Astrocyte (in vitro differentiated cells and primary cell): ENCODE measurements at regions not wholly inside any gene's neighbourhood (a gene's known extent, or its start where the extent isn't known, plus 50 kb on each side); places are given as distances from the start of the nearest gene placed in this dataset.
"Not testable (repeated sequence)": the region's sequence is repeated elsewhere in the genome, so short reads cannot be mapped to it uniquely, and the experiment has no call there.

ENCODE experiments used
- DNase-seq: peaks from one replicate; pipeline ENCODE4 v3.0.0-alpha.2; 2010; ENCODE audit warnings: low read depth
- FAIRE-seq: peaks from 2 replicates; lab custom pipeline; 2011; peaks lifted over from hg19 to GRCh38; lab: Jason Lieb, UNC
- H2AFZ ChIP-seq: 2 replicates; pipeline ENCODE4 v1.6.0; 2012; ENCODE audit warnings: low read depth, low read length, inconsistent platforms
- H3K27ac ChIP-seq: 2 replicates; pipeline ENCODE4 v1.5.1; 2011; ENCODE audit warnings: low read depth, low read length, inconsistent platforms
- H3K27me3 ChIP-seq: 2 replicates; pipeline ENCODE4 v1.6.0; 2011; ENCODE audit warnings: low read length, inconsistent platforms; ENCODE audit not compliant: insufficient read depth
- H3K36me3 ChIP-seq: 2 replicates; pipeline ENCODE4 v1.5.1; 2011; ENCODE audit warnings: low read length, inconsistent platforms; ENCODE audit not compliant: insufficient read depth
- H3K4me1 ChIP-seq: 2 replicates; pipeline ENCODE4 v1.5.1; 2011; ENCODE audit warnings: low read length, inconsistent platforms; ENCODE audit not compliant: insufficient read depth
- H3K4me2 ChIP-seq: 2 replicates; pipeline ENCODE4 v1.6.0; 2012; ENCODE audit warnings: low read length, inconsistent platforms
- H3K4me3 ChIP-seq: 2 replicates; pipeline ENCODE4 v1.5.1; 2011; ENCODE audit warnings: low read depth, mild to moderate bottlenecking, low read length, inconsistent platforms; ENCODE audit not compliant: insufficient read depth
- H3K79me2 ChIP-seq: 2 replicates; pipeline ENCODE4 v1.6.0; 2012; ENCODE audit warnings: mild to moderate bottlenecking, low read length, inconsistent platforms; ENCODE audit not compliant: insufficient read depth
- H3K9ac ChIP-seq: 2 replicates; pipeline ENCODE4 v1.6.0; 2012; ENCODE audit warnings: mild to moderate bottlenecking, low read length, inconsistent platforms
- H3K9me3 ChIP-seq: 2 replicates; pipeline ENCODE4 v1.5.1; 2012; ENCODE audit warnings: low read depth, mild to moderate bottlenecking, low read length, inconsistent platforms; ENCODE audit not compliant: insufficient read depth
- H4K20me1 ChIP-seq: 2 replicates; pipeline ENCODE4 v1.6.0; 2012; ENCODE audit warnings: low read length, inconsistent platforms; ENCODE audit not compliant: insufficient read depth
- H3K27ac Mint-ChIP-seq: one replicate; pipeline ENCODE4 v1.8.0; 2021; ENCODE audit warnings: mild to moderate bottlenecking, mixed read lengths; ENCODE audit not compliant: unreplicated experiment
- H3K27me3 Mint-ChIP-seq: one replicate; pipeline ENCODE4 v1.8.0; 2021; ENCODE audit warnings: low read depth, mixed read lengths; ENCODE audit not compliant: unreplicated experiment
- H3K36me3 Mint-ChIP-seq: one replicate; pipeline ENCODE4 v1.8.0; 2021; ENCODE audit warnings: low read depth, mixed read lengths; ENCODE audit not compliant: unreplicated experiment
- H3K4me1 Mint-ChIP-seq: one replicate; pipeline ENCODE4 v1.8.0; 2021; ENCODE audit warnings: low read depth, mixed read lengths; ENCODE audit not compliant: unreplicated experiment
- H3K4me3 Mint-ChIP-seq: one replicate; pipeline ENCODE4 v1.8.0; 2021; ENCODE audit warnings: mild to moderate bottlenecking, moderate library complexity, mixed read lengths; ENCODE audit not compliant: unreplicated experiment
- H3K9me3 Mint-ChIP-seq: one replicate; pipeline ENCODE4 v1.8.0; 2021; ENCODE audit warnings: mild to moderate bottlenecking, mixed read lengths; ENCODE audit not compliant: unreplicated experiment
- CTCF ChIP-seq: IDR thresholded peaks from 2 replicates; pipeline ENCODE4 v1.5.1; 2011; ENCODE audit warnings: low read depth, mild to moderate bottlenecking, inconsistent platforms, low read length, moderate library complexity; ENCODE audit not compliant: insufficient read depth
- EZH2 ChIP-seq: IDR thresholded peaks from 2 replicates; pipeline ENCODE4 v1.6.1; 2012; ENCODE audit warnings: mild to moderate bottlenecking, low read length, inconsistent platforms; ENCODE audit not compliant: insufficient read depth

DNA sequence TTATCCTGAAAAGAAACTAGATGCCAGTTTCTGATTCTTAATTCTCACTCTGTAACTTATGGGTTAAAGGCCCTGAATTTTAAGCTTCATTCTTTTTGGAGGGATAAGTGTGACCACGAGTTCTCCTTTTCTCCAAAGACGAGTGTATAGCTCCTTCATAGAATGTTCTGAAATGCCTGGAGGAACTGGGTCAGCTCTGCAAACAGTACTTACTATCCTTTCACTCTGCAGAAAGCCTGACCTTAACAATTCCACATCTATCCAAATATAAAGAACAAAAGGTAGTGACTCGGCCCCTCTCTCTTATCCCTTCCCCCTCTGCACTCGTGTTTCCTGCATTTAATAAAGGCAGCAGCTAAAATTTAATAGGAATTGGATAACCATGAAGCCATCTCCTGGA lies 150.5 kb downstream of the LYPLAL1 start:
- H3K9me3 ChIP-seq, result no peaks in the 10 kb centered on the region
- peaks cover 2% of the 10 kb centered on the region for H3K27me3 ChIP-seq
- peaks cover 32% of the 10 kb centered on the region for H3K4me1 Mint-ChIP-seq
- no peak overlapping the region for H3K4me3 ChIP-seq
- peak overlapping the region; percentile 60 for H3K27ac Mint-ChIP-seq
- no peak for DNase-seq
- peaks cover 4% of the 10 kb centered on the region for H3K9me3 Mint-ChIP-seq
- FAIRE-seq, result no peak
- H3K4me2 ChIP-seq, result peak overlapping the region; percentile 56
- peaks cover 4% of the 10 kb centered on the region for H3K36me3 Mint-ChIP-seq
- no peak overlapping the region for H2AFZ ChIP-seq
- H4K20me1 ChIP-seq, result no peaks in the 10 kb centered on the region
- H3K79me2 ChIP-seq, result no peaks in the 10 kb centered on the region
- TF ChIP-seq CTCF, result no peak
- no peak for TF ChIP-seq EZH2
- peaks cover 30% of the 10 kb centered on the region for H3K4me1 ChIP-seq
- H3K36me3 ChIP-seq, result no peaks in the 10 kb centered on the region
- peak overlapping the region; percentile 69 for H3K9ac ChIP-seq
- H3K27me3 Mint-ChIP-seq, result no peaks in the 10 kb centered on the region
- peak overlapping the region; percentile 87 for H3K27ac ChIP-seq
- no peak overlapping the region for H3K4me3 Mint-ChIP-seq

DNA sequence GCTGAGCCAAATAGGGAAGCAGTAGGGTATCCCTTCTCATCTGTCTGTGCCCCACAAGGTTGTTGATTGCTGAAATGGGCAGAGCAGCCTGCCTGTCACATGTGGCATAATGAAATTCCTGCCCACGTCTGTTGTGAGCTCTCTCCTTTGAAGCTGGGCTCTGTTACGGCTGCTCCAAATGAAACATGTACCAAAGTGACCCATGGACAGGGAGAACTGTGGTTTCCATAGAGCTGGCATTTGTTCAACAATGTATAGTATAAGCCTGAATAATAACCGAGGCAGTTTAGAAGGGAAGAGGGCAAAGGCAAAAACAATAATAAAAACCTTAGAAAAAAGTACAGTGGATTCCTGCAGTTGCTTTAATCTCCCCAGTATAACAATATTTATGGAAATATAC lies 149.7 kb downstream of the LYPLAL1 start:
- Histone ChIP-seq H4K20me1 (no peaks in the 10 kb centered on the region), H3K27me3 (peaks cover 2% of the 10 kb centered on the region), H3K27ac (peak overlapping the region; percentile 8), H3K4me1 (peaks cover 27% of the 10 kb centered on the region), H3K9me3 (no peaks in the 10 kb centered on the region), H3K9ac (peak overlapping the region; percentile 69), H3K4me2 (peak overlapping the region; percentile 56), H3K79me2 (no peaks in the 10 kb centered on the region), H3K4me3 (no peak overlapping the region), H2AFZ (no peak overlapping the region), H3K36me3 (no peaks in the 10 kb centered on the region)
- Mint-ChIP-seq H3K27me3 (no peaks in the 10 kb centered on the region), H3K27ac (peak overlapping the region; percentile 15), H3K9me3 (peaks cover 4% of the 10 kb centered on the region), H3K4me3 (no peak overlapping the region), H3K4me1 (peaks cover 32% of the 10 kb centered on the region), H3K36me3 (peaks cover 4% of the 10 kb centered on the region)
- TF ChIP-seq EZH2 (no peak), CTCF (no peak)
- peak; percentile 19 for DNase-seq
- FAIRE-seq, result no peak

- H3K4me2 ChIP-seq, result peak overlapping the region; percentile 56
- Mint-ChIP-seq H3K4me1 (peaks cover 30% of the 10 kb centered on the region), H3K4me3 (no peak overlapping the region), H3K27ac (no peak overlapping the region), H3K36me3 (peaks cover 2% of the 10 kb centered on the region), H3K9me3 (peaks cover 4% of the 10 kb centered on the region), H3K27me3 (no peaks in the 10 kb centered on the region)
- H3K27me3 ChIP-seq, result peaks cover 2% of the 10 kb centered on the region
- H3K9ac ChIP-seq, result no peak overlapping the region
- no peaks in the 10 kb centered on the region for H4K20me1 ChIP-seq
- no peaks in the 10 kb centered on the region for H3K36me3 ChIP-seq
- H3K4me3 ChIP-seq, result no peak overlapping the region
- FAIRE-seq (no peak), DNase-seq (no peak)
- H2AFZ ChIP-seq, result no peak overlapping the region
- H3K9me3 ChIP-seq, result no peaks in the 10 kb centered on the region
- TF ChIP-seq CTCF, result no peak
- TF ChIP-seq EZH2, result no peak
- no peak overlapping the region for H3K27ac ChIP-seq
- H3K4me1 ChIP-seq, result peaks cover 27% of the 10 kb centered on the region
- no peaks in the 10 kb centered on the region for H3K79me2 ChIP-seq
Measured at GRCh38 chr1:219322766-219323165, 149.1 kb downstream of the LYPLAL1 start.

- H3K27me3 ChIP-seq, H3K4me3 Mint-ChIP-seq, FAIRE-seq, H3K9me3 ChIP-seq, H3K27ac Mint-ChIP-seq, H3K79me2 ChIP-seq, H4K20me1 ChIP-seq, H3K9me3 Mint-ChIP-seq, H2AFZ ChIP-seq, H3K4me2 ChIP-seq, H3K36me3 Mint-ChIP-seq, H3K4me3 ChIP-seq, H3K27me3 Mint-ChIP-seq, H3K36me3 ChIP-seq, DNase-seq, H3K9ac ChIP-seq, H3K27ac ChIP-seq: not testable (repeated sequence)
- peaks cover 26% of the 10 kb centered on the region for H3K4me1 ChIP-seq
- H3K4me1 Mint-ChIP-seq, result peaks cover 26% of the 10 kb centered on the region
Measured at GRCh38 chr1:219320563-219320962, 146.9 kb downstream of the LYPLAL1 start.
